ENCODE measurements at regions not wholly inside any gene's neighbourhood (a gene's known extent, or its start where the extent isn't known, plus 50 kb on each side); places are given as distances from the start of the nearest gene placed in this dataset.
A peak's percentile ranks its signal among the peaks of the same experiment; 100 is the strongest.

GRCh38 chr15:29455530-29455929, 185.9 kb upstream of the NSMCE3 start:
- H3K4me1 ChIP-seq (ENCODE audit: insufficient read depth, low read length) = peaks cover 11% of the 10 kb centered on the region
- Mint-ChIP-seq H3K9me3 (peaks cover 0 to 2% (median 0%) of the 10 kb centered on the region in 8 donors), H3K4me3 (no peak overlapping the region), H3K36me3 (no peaks in the 10 kb centered on the region), H3K27me3 (peaks cover 0 to 4% of the 10 kb centered on the region in 2 donors), H3K4me1 (peaks cover 7 to 26% (median 20%) of the 10 kb centered on the region in 4 donors), H3K27ac (peak overlapping the region in 1 of 7 donors; percentile 59)
- ChIA-PET POLR2A (ENCODE audit: partially characterized antibody) (no interaction called here), CTCF (ENCODE audit: partially characterized antibody) (no interaction called here)
- no peaks in the 10 kb centered on the region for H3K27me3 ChIP-seq (ENCODE audit: insufficient read depth, low read length)
- H3K36me3 ChIP-seq (ENCODE audit: insufficient read depth, low read length) = no peaks in the 10 kb centered on the region
- H3K9me3 ChIP-seq (ENCODE audit: control insufficient read depth in 1 of 2, low read length in 2 of 2) = no peaks in the 10 kb centered on the region
- intact Hi-C loops (cut with micrococcal nuclease) = no loop called here
- H3K4me3 ChIP-seq (ENCODE audit: low read length in 2 of 2) = no peak overlapping the region
- no peak for DNase-seq
- H3K27ac ChIP-seq (ENCODE audit: low read depth, low read length) = no peak overlapping the region

- intact Hi-C loops (cut with micrococcal nuclease) = no loop called here
- ChIA-PET POLR2A (ENCODE audit: partially characterized antibody) (no interaction called here), CTCF (ENCODE audit: partially characterized antibody) (no interaction called here)
- H3K27me3 Mint-ChIP-seq = peaks cover 0 to 4% of the 10 kb centered on the region in 2 donors
- peaks cover 7 to 26% (median 20%) of the 10 kb centered on the region in 4 donors for H3K4me1 Mint-ChIP-seq
- Histone ChIP-seq H3K9me3 (ENCODE audit: control insufficient read depth in 1 of 2, low read length in 2 of 2) (no peaks in the 10 kb centered on the region), H3K36me3 (ENCODE audit: insufficient read depth, low read length) (no peaks in the 10 kb centered on the region), H3K27ac (ENCODE audit: low read depth, low read length) (no peak overlapping the region), H3K27me3 (ENCODE audit: insufficient read depth, low read length) (no peaks in the 10 kb centered on the region), H3K4me3 (ENCODE audit: low read length in 2 of 2) (no peak overlapping the region), H3K4me1 (ENCODE audit: insufficient read depth, low read length) (peaks cover 11% of the 10 kb centered on the region)
- H3K9me3 Mint-ChIP-seq = peaks cover 0 to 2% (median 0%) of the 10 kb centered on the region in 8 donors
- H3K36me3 Mint-ChIP-seq = no peaks in the 10 kb centered on the region
- DNase-seq = no peak
- no peak overlapping the region for H3K27ac Mint-ChIP-seq
- H3K4me3 Mint-ChIP-seq = no peak overlapping the region
Measured at GRCh38 chr15:29455055-29455454, 185.4 kb upstream of the NSMCE3 start.

GRCh38 chr15:29454506-29454905, 184.9 kb upstream of the NSMCE3 start:
- Mint-ChIP-seq H3K4me3 (no peak overlapping the region), H3K9me3 (peaks cover 0 to 2% (median 0%) of the 10 kb centered on the region in 8 donors), H3K4me1 (peaks cover 7 to 26% (median 20%) of the 10 kb centered on the region in 4 donors), H3K27me3 (peaks cover 0 to 4% of the 10 kb centered on the region in 2 donors), H3K36me3 (no peaks in the 10 kb centered on the region), H3K27ac (no peak overlapping the region)
- Histone ChIP-seq H3K4me1 (ENCODE audit: insufficient read depth, low read length) (peaks cover 11% of the 10 kb centered on the region), H3K27me3 (ENCODE audit: insufficient read depth, low read length) (no peaks in the 10 kb centered on the region), H3K4me3 (ENCODE audit: low read length in 2 of 2) (no peak overlapping the region), H3K36me3 (ENCODE audit: insufficient read depth, low read length) (no peaks in the 10 kb centered on the region), H3K9me3 (ENCODE audit: control insufficient read depth in 1 of 2, low read length in 2 of 2) (no peaks in the 10 kb centered on the region), H3K27ac (ENCODE audit: low read depth, low read length) (no peak overlapping the region)
- intact Hi-C loops (cut with micrococcal nuclease) = no loop called here
- no peak for DNase-seq
- ChIA-PET CTCF (ENCODE audit: partially characterized antibody) (no interaction called here), POLR2A (ENCODE audit: partially characterized antibody) (no interaction called here)

GRCh38 chr15:29452881-29453731, 183.5 kb upstream of the NSMCE3 start:
- no peaks in the 10 kb centered on the region for H3K9me3 ChIP-seq (ENCODE audit: control insufficient read depth in 1 of 2, low read length in 2 of 2)
- H3K4me3 Mint-ChIP-seq = peak overlapping the region in 6 of 8 donors; percentile 6 to 72 (median 54)
- H3K27me3 Mint-ChIP-seq = peaks cover 0 to 4% of the 10 kb centered on the region in 2 donors
- H3K4me1 Mint-ChIP-seq = peaks cover 7 to 26% (median 20%) of the 10 kb centered on the region in 4 donors
- H3K36me3 ChIP-seq (ENCODE audit: insufficient read depth, low read length) = no peaks in the 10 kb centered on the region
- peak overlapping the region in 3 of 7 donors; percentile 29 to 85 (median 67) for H3K27ac Mint-ChIP-seq
- ChIA-PET POLR2A (ENCODE audit: partially characterized antibody) (no interaction called here), CTCF (ENCODE audit: partially characterized antibody) (no interaction called here)
- intact Hi-C loops (cut with micrococcal nuclease) = no loop called here
- no peak overlapping the region for H3K4me3 ChIP-seq (ENCODE audit: low read length in 2 of 2)
- peaks cover 0 to 2% (median 0%) of the 10 kb centered on the region in 8 donors for H3K9me3 Mint-ChIP-seq
- no peaks in the 10 kb centered on the region for H3K36me3 Mint-ChIP-seq
- H3K27me3 ChIP-seq (ENCODE audit: insufficient read depth, low read length) = no peaks in the 10 kb centered on the region
- H3K4me1 ChIP-seq (ENCODE audit: insufficient read depth, low read length) = peaks cover 11% of the 10 kb centered on the region
- no peak overlapping the region for H3K27ac ChIP-seq (ENCODE audit: low read depth, low read length)
- no peak for DNase-seq

- POLR2A ChIA-PET (ENCODE audit: partially characterized antibody) = no interaction called here
- Histone ChIP-seq H3K4me3 (ENCODE audit: low read length in 2 of 2) (no peak overlapping the region), H3K36me3 (ENCODE audit: insufficient read depth, low read length) (no peaks in the 10 kb centered on the region), H3K9me3 (ENCODE audit: control insufficient read depth in 1 of 2, low read length in 2 of 2) (no peaks in the 10 kb centered on the region), H3K27me3 (ENCODE audit: insufficient read depth, low read length) (no peaks in the 10 kb centered on the region), H3K4me1 (ENCODE audit: insufficient read depth, low read length) (peaks cover 11% of the 10 kb centered on the region), H3K27ac (ENCODE audit: low read depth, low read length) (no peak overlapping the region)
- intact Hi-C loops (cut with micrococcal nuclease) = no loop called here
- CTCF ChIA-PET (ENCODE audit: partially characterized antibody) = interaction anchor here (0.6 kb wide), 1 partner anchor 577 kb away, joined by 3 read pairs; no protein-coding TSS in a partner anchor
- no peaks in the 10 kb centered on the region for H3K27me3 Mint-ChIP-seq
- peaks cover 0 to 2% (median 0%) of the 10 kb centered on the region in 8 donors for H3K9me3 Mint-ChIP-seq
- H3K36me3 Mint-ChIP-seq = no peaks in the 10 kb centered on the region
- H3K4me1 Mint-ChIP-seq = peaks cover 7 to 26% (median 20%) of the 10 kb centered on the region in 4 donors
- no peak overlapping the region for H3K27ac Mint-ChIP-seq
- DNase-seq = no peak
- H3K4me3 Mint-ChIP-seq = peak overlapping the region in 1 of 8 donors; percentile 71
Measured at GRCh38 chr15:29451201-29451781, 181.7 kb upstream of the NSMCE3 start.

GRCh38 chr15:29449136-29449535, 179.5 kb upstream of the NSMCE3 start:
- Histone ChIP-seq H3K36me3 (ENCODE audit: insufficient read depth, low read length) (no peaks in the 10 kb centered on the region), H3K27ac (ENCODE audit: low read depth, low read length) (no peak overlapping the region), H3K27me3 (ENCODE audit: insufficient read depth, low read length) (no peaks in the 10 kb centered on the region), H3K9me3 (ENCODE audit: control insufficient read depth in 1 of 2, low read length in 2 of 2) (no peaks in the 10 kb centered on the region), H3K4me3 (ENCODE audit: low read length in 2 of 2) (no peak overlapping the region), H3K4me1 (ENCODE audit: insufficient read depth, low read length) (peaks cover 11% of the 10 kb centered on the region)
- H3K36me3 Mint-ChIP-seq = no peaks in the 10 kb centered on the region
- DNase-seq = no peak
- peaks cover 7 to 23% (median 17%) of the 10 kb centered on the region in 4 donors for H3K4me1 Mint-ChIP-seq
- H3K9me3 Mint-ChIP-seq = peaks cover 0 to 2% (median 0%) of the 10 kb centered on the region in 8 donors
- ChIA-PET CTCF (ENCODE audit: partially characterized antibody) (no interaction called here), POLR2A (ENCODE audit: partially characterized antibody) (no interaction called here)
- H3K4me3 Mint-ChIP-seq = no peak overlapping the region
- no peaks in the 10 kb centered on the region for H3K27me3 Mint-ChIP-seq
- intact Hi-C loops (cut with micrococcal nuclease) = no loop called here
- H3K27ac Mint-ChIP-seq = no peak overlapping the region

GRCh38 chr15:29448320-29448719, 178.7 kb upstream of the NSMCE3 start:
- intact Hi-C loops (cut with micrococcal nuclease) = no loop called here
- Mint-ChIP-seq H3K4me3 (no peak overlapping the region), H3K27me3 (no peaks in the 10 kb centered on the region), H3K4me1 (peaks cover 7 to 15% (median 9%) of the 10 kb centered on the region in 4 donors), H3K27ac (no peak overlapping the region), H3K36me3 (no peaks in the 10 kb centered on the region), H3K9me3 (peaks cover 0 to 2% (median 0%) of the 10 kb centered on the region in 8 donors)
- no peak overlapping the region for H3K27ac ChIP-seq (ENCODE audit: low read depth, low read length)
- no peaks in the 10 kb centered on the region for H3K36me3 ChIP-seq (ENCODE audit: insufficient read depth, low read length)
- H3K27me3 ChIP-seq (ENCODE audit: insufficient read depth, low read length) = no peaks in the 10 kb centered on the region
- H3K4me3 ChIP-seq (ENCODE audit: low read length in 2 of 2) = no peak overlapping the region
- no peaks in the 10 kb centered on the region for H3K9me3 ChIP-seq (ENCODE audit: control insufficient read depth in 1 of 2, low read length in 2 of 2)
- DNase-seq = no peak
- H3K4me1 ChIP-seq (ENCODE audit: insufficient read depth, low read length) = peaks cover 7% of the 10 kb centered on the region
- POLR2A ChIA-PET (ENCODE audit: partially characterized antibody) = no interaction called here
- CTCF ChIA-PET (ENCODE audit: partially characterized antibody) = no interaction called here

Data from CD4-positive, alpha-beta memory T cell (primary cell).